Endothelial cell of umbilical vein (primary cell): ENCODE measurements at regions not wholly inside any gene's neighbourhood (a gene's known extent, or its start where the extent isn't known, plus 50 kb on each side); places are given as distances from the start of the nearest gene placed in this dataset.

Source experiments
- BruUV-seq: library from RNA; stranded (reverse); fragments of 400-500 nt; replicated peaks from 2 replicates; lab custom pipeline; 2021; lab: Mats Ljungman, UMichigan
- CTCF ChIA-PET: fragments of 300-600, 350-600 bp; sonication (Branson Sonifier 250); formaldehyde crosslinking; loops from one replicate; lab custom pipeline; 2021; ENCODE audit warnings: antibody characterized with exemption, inconsistent platforms; lab: Charles Lee
- POLR2A ChIA-PET: fragments of 300-600, 350-600 bp; sonication (Branson Sonifier 250); formaldehyde crosslinking; loops from one replicate; lab custom pipeline; 2021; ENCODE audit warnings: antibody characterized with exemption, inconsistent platforms; lab: Charles Lee
- DNase-seq: peaks from one replicate; pipeline ENCODE4 v3.0.0-alpha.2; 2011; ENCODE audit warnings: low read depth, low spot score
- FAIRE-seq: peaks from 2 replicates; lab custom pipeline; 2011; peaks lifted over from hg19 to GRCh38; lab: Jason Lieb, UNC
- H2AFZ ChIP-seq: 2 replicates; pipeline ENCODE4 v1.6.0; 2012; ENCODE audit warnings: low read depth, low read length, control low read depth, inconsistent platforms
- H3K27ac ChIP-seq: 2 replicates; pipeline ENCODE4 v1.5.1; 2011; ENCODE audit warnings: low read depth, mild to moderate bottlenecking, control low read depth, low read length, moderate library complexity; ENCODE audit not compliant: insufficient read depth
- H3K27me3 ChIP-seq, 2 experiments: 2 replicates each; pipeline versions ENCODE4 v1.6.0 to v1.6.1; 2011; ENCODE audit warnings: low read length in 2 of 2, mixed read lengths in 1 of 2; ENCODE audit not compliant: control insufficient read depth in 2 of 2, insufficient read depth in 2 of 2
- H3K36me3 ChIP-seq, 2 experiments: 2 replicates in 1 of 2; 3 replicates in 1 of 2; pipeline ENCODE4 v1.5.1; 2011; ENCODE audit warnings: low read length in 2 of 2, mild to moderate bottlenecking in 1 of 2, moderate library complexity in 1 of 2; ENCODE audit not compliant: control insufficient read depth in 2 of 2, insufficient read depth in 2 of 2; ENCODE audit errors: extremely low read depth in 1 of 2
- H3K4me1 ChIP-seq: 3 replicates; pipeline ENCODE4 v1.5.1; 2011; ENCODE audit warnings: mild to moderate bottlenecking, low read length; ENCODE audit not compliant: control insufficient read depth, insufficient read depth; ENCODE audit errors: extremely low read depth
- H3K4me2 ChIP-seq: 2 replicates; pipeline ENCODE4 v1.6.1; 2011; ENCODE audit warnings: low read length, control low read depth, mixed read lengths; ENCODE audit not compliant: insufficient read depth
- H3K4me3 ChIP-seq, 3 experiments: fragments of 200-600 bp in 1 of 3; sonication (generic), shearing (Covaris generic) in 1 of 3; replicated peaks in 1 of 3; 2 replicates each; pipeline ENCODE4 v1.5.1; 2011 to 2016; ENCODE audit warnings: control low read depth in 3 of 3, low read length in 3 of 3, mild to moderate bottlenecking in 2 of 3, inconsistent platforms in 1 of 3, low read depth in 1 of 3, moderate library complexity in 1 of 3; ENCODE audit not compliant: insufficient read depth in 1 of 3
- H3K79me2 ChIP-seq: 2 replicates; pipeline ENCODE4 v1.6.0; 2012; ENCODE audit warnings: low read length, inconsistent platforms; ENCODE audit not compliant: control insufficient read depth, insufficient read depth
- H3K9ac ChIP-seq: replicated peaks from 2 replicates; pipeline ENCODE3; 2011; ENCODE audit warnings: low read length, control low read depth; ENCODE audit not compliant: insufficient read depth; ENCODE audit errors: extremely low read depth
- H3K9me1 ChIP-seq: replicated peaks from 3 replicates; pipeline ENCODE4 v1.6.0; 2011; ENCODE audit warnings: mild to moderate bottlenecking, low read length; ENCODE audit not compliant: control insufficient read depth, insufficient read depth; ENCODE audit errors: extremely low read depth
- H3K9me3 ChIP-seq: replicated peaks from 2 replicates; pipeline ENCODE4 v1.5.1; 2012; ENCODE audit warnings: low read length, inconsistent platforms; ENCODE audit not compliant: control insufficient read depth, insufficient read depth
- H4K20me1 ChIP-seq: replicated peaks from 2 replicates; pipeline ENCODE3; 2011; ENCODE audit warnings: mild to moderate bottlenecking, low read length; ENCODE audit not compliant: control insufficient read depth, insufficient read depth; ENCODE audit errors: extremely low read depth
- EZH2 ChIP-seq: IDR thresholded peaks from 2 replicates; pipeline ENCODE4 v1.6.1; 2012; ENCODE audit warnings: borderline replicate concordance, low read depth, mild to moderate bottlenecking, moderate library complexity, low read length, inconsistent platforms; ENCODE audit not compliant: severe bottlenecking
- FOS ChIP-seq: IDR thresholded peaks from 2 replicates; pipeline ENCODE4 v1.6.1; 2011; ENCODE audit warnings: mild to moderate bottlenecking, low read length, moderate library complexity, borderline replicate concordance; ENCODE audit not compliant: insufficient read depth
- GATA2 ChIP-seq: IDR thresholded peaks from 2 replicates; pipeline ENCODE4 v1.7.0; 2011; ENCODE audit warnings: low read depth, mild to moderate bottlenecking, moderate library complexity, mixed read lengths, low read length; ENCODE audit not compliant: insufficient read length, insufficient read depth
- JUN ChIP-seq: IDR thresholded peaks from 2 replicates; pipeline ENCODE4 v1.6.1; 2011; ENCODE audit warnings: borderline replicate concordance, low read depth; ENCODE audit not compliant: insufficient read length, insufficient read depth
- MYC ChIP-seq: IDR thresholded peaks from one replicate; pipeline ENCODE4 v1.6.1; 2011; ENCODE audit warnings: mild to moderate bottlenecking, low read depth, low read length
- POLR2A ChIP-seq: IDR thresholded peaks from 2 replicates; pipeline ENCODE4 v1.6.1; 2012; ENCODE audit warnings: low read depth, mild to moderate bottlenecking, control low read depth, low read length
- POLR2AphosphoS5 ChIP-seq: IDR thresholded peaks from 2 replicates; pipeline ENCODE4 v1.6.1; 2012; ENCODE audit warnings: low read depth, mild to moderate bottlenecking, control low read depth, low read length, moderate library complexity; ENCODE audit not compliant: insufficient read depth
- dilution Hi-C: fragments of 300-500 bp; cut with MboI; formaldehyde crosslinking; loops from one replicate; pipeline ENCODE4 v1.15.0; 2019; ENCODE audit warnings: low sequenced_read_pairs; ENCODE audit not compliant: extremely low pct_ligation_motif_present
- intact Hi-C: fragments of 100-400 bp; cut with micrococcal nuclease; formaldehyde crosslinking; loops from one replicate; pipeline ENCODE4 v1.10.0; 2022
- TF ChIP-seq, protein P1 (sequence below): IDR thresholded peaks from 2 replicates; pipeline ENCODE4 v1.6.1; 2011; ENCODE audit not compliant: insufficient read depth, insufficient read length
- TF ChIP-seq, protein P2 (sequence below), 2 donors: IDR thresholded peaks; 1 replicate in 1 of 2; 2 replicates in 1 of 2; pipeline ENCODE4 v1.5.1; 2011; ENCODE audit warnings: low read length in 2 of 2, mild to moderate bottlenecking in 2 of 2, moderate library complexity in 2 of 2, control low read depth in 1 of 2, inconsistent platforms in 1 of 2, low read depth in 1 of 2; ENCODE audit not compliant: insufficient read depth in 1 of 2; ENCODE audit errors: extremely low read depth in 1 of 2

GRCh38 chr3:64392001-64392400 is 166.7 kb upstream of the PRICKLE2 start:
- Histone ChIP-seq H3K27me3 (peaks cover 3 to 5% of the 10 kb centered on the region in 2 experiments), H3K4me2 (no peak overlapping the region), H3K9me3 (no peaks in the 10 kb centered on the region), H2AFZ (no peak overlapping the region), H3K4me1 (no peaks in the 10 kb centered on the region), H3K36me3 (no peaks in the 10 kb centered on the region), H3K4me3 (no peak overlapping the region), H4K20me1 (no peaks in the 10 kb centered on the region), H3K9ac (no peak overlapping the region), H3K79me2 (no peaks in the 10 kb centered on the region), H3K9me1 (no peaks in the 10 kb centered on the region), H3K27ac (no peak overlapping the region)
- ChIA-PET CTCF (no interaction called here), POLR2A (no interaction called here)
- DNase-seq, result no peak
- TF ChIP-seq EZH2 (no peak), GATA2 (no peak), POLR2A (no peak), FOS (no peak), POLR2AphosphoS5 (no peak), JUN (no peak), MYC (no peak)
- TF ChIP-seq, protein P1, sequence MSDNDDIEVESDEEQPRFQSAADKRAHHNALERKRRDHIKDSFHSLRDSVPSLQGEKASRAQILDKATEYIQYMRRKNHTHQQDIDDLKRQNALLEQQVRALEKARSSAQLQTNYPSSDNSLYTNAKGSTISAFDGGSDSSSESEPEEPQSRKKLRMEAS, result no peak
- TF ChIP-seq, protein P2, sequence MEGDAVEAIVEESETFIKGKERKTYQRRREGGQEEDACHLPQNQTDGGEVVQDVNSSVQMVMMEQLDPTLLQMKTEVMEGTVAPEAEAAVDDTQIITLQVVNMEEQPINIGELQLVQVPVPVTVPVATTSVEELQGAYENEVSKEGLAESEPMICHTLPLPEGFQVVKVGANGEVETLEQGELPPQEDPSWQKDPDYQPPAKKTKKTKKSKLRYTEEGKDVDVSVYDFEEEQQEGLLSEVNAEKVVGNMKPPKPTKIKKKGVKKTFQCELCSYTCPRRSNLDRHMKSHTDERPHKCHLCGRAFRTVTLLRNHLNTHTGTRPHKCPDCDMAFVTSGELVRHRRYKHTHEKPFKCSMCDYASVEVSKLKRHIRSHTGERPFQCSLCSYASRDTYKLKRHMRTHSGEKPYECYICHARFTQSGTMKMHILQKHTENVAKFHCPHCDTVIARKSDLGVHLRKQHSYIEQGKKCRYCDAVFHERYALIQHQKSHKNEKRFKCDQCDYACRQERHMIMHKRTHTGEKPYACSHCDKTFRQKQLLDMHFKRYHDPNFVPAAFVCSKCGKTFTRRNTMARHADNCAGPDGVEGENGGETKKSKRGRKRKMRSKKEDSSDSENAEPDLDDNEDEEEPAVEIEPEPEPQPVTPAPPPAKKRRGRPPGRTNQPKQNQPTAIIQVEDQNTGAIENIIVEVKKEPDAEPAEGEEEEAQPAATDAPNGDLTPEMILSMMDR (IDR thresholded peaks at IDR 0.05; ENCODE audit: extremely low read depth in 1 of 2, insufficient read depth in 1 of 2, low read depth in 1 of 2, low read length in 2 of 2), result no peak
- intact Hi-C loops (no loop called here), dilution Hi-C loops (no loop called here)
- no TSS peak for BruUV-seq
- no peak for FAIRE-seq
